RWPE1 (cell line): ENCODE measurements at regions not wholly inside any gene's neighbourhood (a gene's known extent, or its start where the extent isn't known, plus 50 kb on each side); places are given as distances from the start of the nearest gene placed in this dataset.

Experiments
- CTCF ChIA-PET: fragments of 350-600 bp; sonication (Branson Sonifier 250); formaldehyde crosslinking; extraction: SDS; loops from one replicate; lab custom pipeline; 2021; lab: Yijun Ruan, JAX
- POLR2A ChIA-PET: fragments of 400-600 bp; formaldehyde crosslinking; extraction: SDS; loops from one replicate; lab custom pipeline; 2020; ENCODE audit warnings: antibody characterized with exemption; ENCODE audit not compliant: low non-redundant PET; lab: Yijun Ruan, JAX
- DNase-seq: peaks from one replicate; pipeline ENCODE4 v3.0.0; 2012; ENCODE audit warnings: low spot score
- H3K27ac ChIP-seq: fragments of 450-650 bp; 2 replicates; pipeline ENCODE4 v1.5.1; 2017
- CTCF ChIP-seq: fragments of 450-650 bp; conservative IDR thresholded peaks from 2 replicates; pipeline ENCODE4 v1.5.1; 2017; ENCODE audit warnings: low read depth, mild to moderate bottlenecking

DNA sequence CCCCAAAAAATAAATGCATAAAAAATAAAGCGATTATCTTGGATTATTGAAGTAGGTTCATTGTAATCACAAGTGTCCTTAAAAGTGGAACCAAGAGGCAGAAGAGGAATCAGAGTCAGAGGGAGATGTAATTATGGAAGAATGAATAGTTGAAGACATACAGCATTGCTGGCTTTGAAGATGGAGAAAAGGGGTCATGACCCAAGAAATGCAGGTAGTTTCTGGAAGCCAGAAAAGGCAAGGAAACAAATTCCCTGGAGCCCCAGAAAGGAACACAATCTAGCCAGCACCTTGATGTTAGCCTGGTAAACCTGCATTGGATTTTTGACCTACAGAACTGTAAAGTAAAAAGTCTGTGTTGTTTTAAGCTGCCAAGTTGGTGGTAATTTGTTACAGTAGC is 57.5 kb upstream of the PTGR2 start:
- no peak for TF ChIP-seq CTCF
- DNase-seq: no peak
- CTCF ChIA-PET: no interaction called here
- POLR2A ChIA-PET: no interaction called here
- H3K27ac ChIP-seq: no peak overlapping the region

GRCh38 chr14:73792481-73792880 is 59.1 kb upstream of the PTGR2 start:
- TF ChIP-seq CTCF: no peak
- ChIA-PET POLR2A (no interaction called here), CTCF (interaction anchor here (0.5 to 0.6 kb wide), 2 partner anchors 8 to 19 kb away, joined by 3 to 4 read pairs; no protein-coding TSS in a partner anchor)
- H3K27ac ChIP-seq: peak overlapping the region; percentile 30
- DNase-seq: no peak

GRCh38 chr14:73789989-73790581 is 61.5 kb upstream of the PTGR2 start:
- ChIA-PET POLR2A (no interaction called here), CTCF (interaction anchor here (0.6 kb wide), 1 partner anchor 37 kb away, joined by 3 read pairs; no protein-coding TSS in a partner anchor)
- H3K27ac ChIP-seq: peak overlapping the region; percentile 98
- peak; percentile 75 for DNase-seq
- TF ChIP-seq CTCF: no peak

- H3K27ac ChIP-seq: peak overlapping the region; percentile 98
- no peak for TF ChIP-seq CTCF
- POLR2A ChIA-PET: interaction anchor here (0.6 to 0.7 kb wide), 3 partner anchors 20 to 63 kb away, joined by 3 to 4 read pairs (median 3); a partner anchor contains a TSS
- DNase-seq: no peak
- CTCF ChIA-PET: interaction anchor here (0.7 to 1.0 kb wide), 3 partner anchors 8 to 46 kb away, joined by 4 to 7 read pairs (median 6); no protein-coding TSS in a partner anchor
These were observed 62.7 kb upstream of the PTGR2 start for GRCh38 chr14:73788701-73789551.

- ChIA-PET POLR2A (interaction anchor here (0.5 to 0.7 kb wide), 3 partner anchors 21 to 73 kb away, joined by 3 to 5 read pairs (median 3); no protein-coding TSS in a partner anchor), CTCF (interaction anchor here (0.6 to 1.0 kb wide), 4 partner anchors 9 to 279 kb away, joined by 3 to 6 read pairs (median 4); no protein-coding TSS in a partner anchor)
- H3K27ac ChIP-seq: no peak overlapping the region
- TF ChIP-seq CTCF: no peak
- no peak for DNase-seq
These were observed 63.4 kb upstream of the PTGR2 start for GRCh38 chr14:73788317-73788598.
